Activated CD4-positive, alpha-beta memory T cell treated with anti-CD3 and anti-CD28 coated beads, Interleukin-2, amount 10 ng/mL, durations not matched to agents 7 days and 5 days (primary cell): ENCODE measurements at regions not wholly inside any gene's neighbourhood (a gene's known extent, or its start where the extent isn't known, plus 50 kb on each side); places are given as distances from the start of the nearest gene placed in this dataset.

Experiments
- CTCF ChIA-PET: fragments of 350-600 bp; sonication (Branson Sonifier 250); formaldehyde crosslinking; loops from one replicate; lab custom pipeline; 2021; ENCODE audit warnings: antibody characterized with exemption, inconsistent platforms; lab: Charles Lee
- POLR2A ChIA-PET: fragments of 350-600 bp; sonication (Branson Sonifier 250); formaldehyde crosslinking; loops from one replicate; lab custom pipeline; 2021; ENCODE audit warnings: antibody characterized with exemption; lab: Charles Lee
- DNase-seq: peaks from one replicate; pipeline ENCODE4 v3.0.0-alpha.2; 2020
- H3K27ac Mint-ChIP-seq: one replicate; pipeline ENCODE4 v1.8.0; 2021; ENCODE audit warnings: mild to moderate bottlenecking, mixed read lengths
- H3K27me3 Mint-ChIP-seq: one replicate; pipeline ENCODE4 v1.8.0; 2021; ENCODE audit warnings: mixed read lengths
- H3K36me3 Mint-ChIP-seq: one replicate; pipeline ENCODE4 v1.8.0; 2021; ENCODE audit warnings: low read depth, mixed read lengths
- H3K4me1 Mint-ChIP-seq: one replicate; pipeline ENCODE4 v1.8.0; 2021; ENCODE audit warnings: mixed read lengths
- H3K4me3 Mint-ChIP-seq: one replicate; pipeline ENCODE4 v1.8.0; 2021; ENCODE audit warnings: mild to moderate bottlenecking, mixed read lengths
- H3K9me3 Mint-ChIP-seq: one replicate; pipeline ENCODE4 v1.8.0; 2021; ENCODE audit warnings: mixed read lengths

DNA sequence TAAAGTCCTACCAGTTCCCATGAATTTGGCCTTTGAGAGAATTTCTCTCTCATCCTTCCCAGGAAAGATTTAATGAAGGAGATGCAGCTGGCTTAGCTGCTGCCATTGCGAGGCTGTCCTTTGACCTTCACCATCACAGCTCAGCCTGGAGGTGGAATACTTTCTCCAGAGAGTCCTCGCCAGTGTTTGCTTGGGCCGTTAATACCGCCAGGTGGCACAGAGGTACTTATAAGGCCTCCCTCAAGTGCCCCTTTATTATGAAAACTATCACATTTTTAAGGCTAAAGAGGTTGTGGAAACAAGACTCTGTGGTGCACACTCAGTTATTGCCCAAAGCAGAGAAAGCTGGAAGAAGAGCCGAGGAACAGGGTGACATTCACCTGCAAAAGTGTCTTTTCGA, 330.6 kb downstream of the CCSER2 start:
- ChIA-PET CTCF (no interaction called here), POLR2A (no interaction called here)
- Mint-ChIP-seq H3K27ac (no peak overlapping the region), H3K27me3 (peaks cover 9% of the 10 kb centered on the region), H3K4me1 (peaks cover 12% of the 10 kb centered on the region), H3K36me3 (no peaks in the 10 kb centered on the region), H3K9me3 (no peaks in the 10 kb centered on the region), H3K4me3 (no peak overlapping the region)
- DNase-seq = no peak

DNA sequence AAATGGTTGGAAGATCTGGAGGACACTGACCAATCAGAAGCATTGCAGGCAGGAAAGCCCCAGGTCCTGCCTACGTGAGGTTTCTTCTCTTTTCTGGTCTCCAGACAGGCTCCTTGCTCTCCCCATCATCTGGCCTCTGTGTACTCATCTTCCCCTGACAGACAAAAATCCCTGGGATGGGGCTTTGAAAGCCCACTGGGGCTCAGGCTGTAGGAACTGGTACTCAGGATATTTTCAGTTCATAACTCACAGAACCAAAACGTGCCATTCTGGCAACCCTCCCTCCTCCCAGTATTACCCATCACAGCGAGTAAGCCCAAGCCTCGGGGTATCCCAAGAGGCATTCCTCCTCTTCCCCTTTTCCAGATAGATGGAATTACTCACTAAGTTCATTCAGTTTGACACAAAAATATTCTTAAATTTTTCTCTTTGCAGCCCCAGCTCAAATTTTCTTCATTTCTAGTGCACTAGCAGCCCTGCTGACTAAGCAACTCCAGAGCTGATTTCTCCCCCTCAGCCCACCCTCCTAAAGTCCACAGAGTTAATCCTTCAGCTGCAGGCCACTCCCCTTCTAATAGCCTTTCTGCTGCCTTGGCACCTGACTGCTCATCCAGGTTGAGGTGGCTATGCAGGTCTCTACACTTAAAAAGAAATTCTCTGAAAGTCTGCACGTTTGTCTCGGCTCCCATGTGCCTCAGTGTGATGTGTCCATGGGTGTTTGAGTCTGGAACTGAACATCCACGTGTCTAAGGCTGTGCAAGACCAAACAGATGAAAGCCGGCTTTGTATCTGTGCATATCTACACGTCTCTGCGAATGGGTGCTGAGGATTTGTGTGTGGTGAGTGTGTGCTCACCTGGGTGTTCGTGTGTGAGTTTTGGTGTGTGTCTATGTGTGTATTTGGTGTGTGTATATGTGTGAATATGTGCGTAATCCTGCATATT, 331.4 kb downstream of the CCSER2 start:
- CTCF ChIA-PET = no interaction called here
- Mint-ChIP-seq H3K36me3 (no peaks in the 10 kb centered on the region), H3K27me3 (peaks cover 4% of the 10 kb centered on the region), H3K4me1 (peaks cover 6% of the 10 kb centered on the region), H3K27ac (no peak overlapping the region), H3K9me3 (no peaks in the 10 kb centered on the region), H3K4me3 (no peak overlapping the region)
- POLR2A ChIA-PET = no interaction called here
- DNase-seq = no peak

DNA sequence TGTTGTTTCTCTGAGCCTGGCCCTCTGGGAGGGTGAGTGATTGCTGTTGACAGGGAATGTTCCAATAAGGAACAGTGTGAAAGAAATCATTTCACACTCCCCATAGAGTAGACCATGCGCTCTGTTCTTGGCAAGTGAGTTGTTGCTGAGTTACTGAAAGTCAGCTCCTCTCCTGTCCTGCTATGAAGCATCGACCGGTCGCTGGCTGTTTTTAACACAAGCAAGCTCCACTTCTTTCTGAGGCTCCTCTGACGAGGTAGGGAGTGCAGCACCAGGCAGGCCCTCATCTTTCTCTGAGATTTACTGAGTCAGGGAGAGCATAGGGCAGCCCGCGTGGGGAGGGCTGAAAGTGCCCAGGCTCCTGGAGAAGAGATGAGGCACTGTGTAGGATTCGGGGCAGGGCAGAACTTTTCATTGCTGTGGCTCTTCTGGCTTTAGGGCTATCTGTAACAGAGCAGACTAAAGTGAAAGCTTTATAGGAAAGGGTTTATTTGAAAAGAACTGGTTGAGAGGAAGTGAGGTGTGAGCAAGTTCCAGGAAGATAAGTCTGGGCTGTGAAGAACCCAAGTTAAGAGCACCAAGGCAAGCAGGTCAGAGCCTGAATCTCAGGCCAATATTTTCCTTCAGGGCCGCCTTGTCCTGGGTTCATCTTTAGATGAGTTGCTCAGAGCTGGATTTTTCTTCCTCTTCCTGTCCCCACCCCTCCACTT, 332.2 kb downstream of the CCSER2 start:
- CTCF ChIA-PET = interaction anchor here (1.1 kb wide), 1 partner anchor 22 kb away, joined by 4 read pairs; no protein-coding TSS in a partner anchor
- Mint-ChIP-seq H3K27me3 (peaks cover 4% of the 10 kb centered on the region), H3K36me3 (no peaks in the 10 kb centered on the region), H3K4me3 (no peak overlapping the region), H3K9me3 (no peaks in the 10 kb centered on the region), H3K4me1 (peaks cover 6% of the 10 kb centered on the region), H3K27ac (no peak overlapping the region)
- POLR2A ChIA-PET = no interaction called here
- no peak for DNase-seq

DNA sequence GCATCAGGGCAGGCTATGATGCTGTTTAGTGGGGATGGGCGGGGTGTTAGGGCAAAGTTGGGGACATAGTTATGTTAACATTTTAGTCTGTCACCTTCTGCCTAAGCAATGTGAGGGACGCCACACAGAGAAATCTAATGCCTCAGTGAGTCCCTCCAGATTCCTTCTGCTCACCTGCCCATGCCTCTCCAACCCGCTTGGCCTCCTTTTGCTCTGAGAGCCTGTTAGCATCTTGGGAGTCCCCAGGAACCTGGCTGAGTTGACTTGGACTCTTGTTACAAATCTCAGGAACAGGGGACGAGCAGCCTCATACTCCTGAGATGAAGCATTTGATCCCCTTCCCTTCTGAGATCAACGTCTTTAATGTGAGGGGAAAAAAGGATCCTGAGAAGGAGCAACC, 336.8 kb downstream of the CCSER2 start:
- ChIA-PET CTCF (no interaction called here), POLR2A (no interaction called here)
- peaks cover 4% of the 10 kb centered on the region for H3K4me1 Mint-ChIP-seq
- DNase-seq = no peak
- H3K27ac Mint-ChIP-seq = no peak overlapping the region
- H3K9me3 Mint-ChIP-seq = no peaks in the 10 kb centered on the region
- no peaks in the 10 kb centered on the region for H3K27me3 Mint-ChIP-seq
- no peaks in the 10 kb centered on the region for H3K36me3 Mint-ChIP-seq
- H3K4me3 Mint-ChIP-seq = no peak overlapping the region

DNA sequence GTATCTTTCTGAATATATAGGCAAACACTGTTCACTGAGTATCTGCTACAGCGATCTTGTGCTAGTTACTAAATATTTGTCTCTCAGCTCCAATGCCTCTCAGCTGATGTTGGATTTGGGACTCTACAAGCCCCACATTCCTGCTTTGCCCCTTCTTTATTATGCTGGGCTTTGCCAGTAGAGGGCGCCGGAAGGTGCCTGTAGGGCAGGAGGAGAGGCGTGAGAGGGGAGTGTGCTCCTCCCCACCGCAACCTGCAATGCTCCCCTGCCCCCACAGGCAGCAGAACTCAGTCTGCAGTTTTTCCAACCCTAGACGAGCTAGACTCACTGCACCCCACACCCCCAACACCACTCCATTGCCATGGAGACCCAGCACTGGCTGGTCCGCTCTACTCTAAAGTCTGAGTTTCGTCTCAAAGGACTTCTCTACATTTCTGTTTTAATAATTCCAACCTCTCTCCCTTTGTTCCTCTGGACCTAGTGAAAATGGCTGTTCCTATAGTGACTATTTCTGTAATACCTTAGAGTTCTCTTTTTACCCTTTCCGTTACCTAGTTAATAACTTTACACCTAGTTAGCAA, 337.6 kb downstream of the CCSER2 start:
- POLR2A ChIA-PET = no interaction called here
- H3K4me1 Mint-ChIP-seq = no peaks in the 10 kb centered on the region
- H3K27ac Mint-ChIP-seq = no peak overlapping the region
- CTCF ChIA-PET = interaction anchor here (1.0 kb wide), 1 partner anchor 12 kb away, joined by 3 read pairs; no protein-coding TSS in a partner anchor
- peak; percentile 26 for DNase-seq
- no peak overlapping the region for H3K4me3 Mint-ChIP-seq
- no peaks in the 10 kb centered on the region for H3K9me3 Mint-ChIP-seq
- H3K27me3 Mint-ChIP-seq = no peaks in the 10 kb centered on the region
- no peaks in the 10 kb centered on the region for H3K36me3 Mint-ChIP-seq

DNA sequence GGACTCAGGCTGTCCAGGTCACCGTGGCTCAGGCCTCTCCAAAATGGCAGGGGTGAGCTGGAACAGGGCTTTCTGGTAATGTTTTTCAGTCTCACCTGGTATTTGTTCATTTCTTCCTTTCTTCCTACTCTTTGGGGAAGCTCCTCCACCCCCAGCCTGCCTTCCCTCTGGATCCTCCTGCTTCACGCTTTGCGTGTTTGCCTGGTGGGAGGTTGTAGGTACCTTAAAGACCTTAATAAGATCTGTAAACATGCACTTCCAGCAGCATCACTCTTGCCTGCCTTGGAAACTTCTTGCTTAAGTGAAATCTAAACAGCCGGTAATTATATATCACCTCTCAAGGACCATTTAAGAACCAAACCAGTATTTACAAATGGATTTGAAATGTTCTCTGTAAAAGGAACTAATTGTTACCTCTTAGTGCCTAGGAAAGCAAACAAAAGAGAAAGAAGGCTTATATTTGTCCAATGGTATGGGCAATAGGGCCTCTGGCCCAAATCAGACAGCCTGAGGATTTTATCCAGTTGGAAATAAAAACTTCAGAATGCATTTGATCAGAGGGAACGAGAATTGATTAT, 339.9 kb downstream of the CCSER2 start:
- Mint-ChIP-seq H3K27ac (no peak overlapping the region), H3K27me3 (peaks cover 2% of the 10 kb centered on the region)
- CTCF ChIA-PET = interaction anchor here (1.3 kb wide), 1 partner anchor 9 kb away, joined by 3 read pairs; no protein-coding TSS in a partner anchor

DNA sequence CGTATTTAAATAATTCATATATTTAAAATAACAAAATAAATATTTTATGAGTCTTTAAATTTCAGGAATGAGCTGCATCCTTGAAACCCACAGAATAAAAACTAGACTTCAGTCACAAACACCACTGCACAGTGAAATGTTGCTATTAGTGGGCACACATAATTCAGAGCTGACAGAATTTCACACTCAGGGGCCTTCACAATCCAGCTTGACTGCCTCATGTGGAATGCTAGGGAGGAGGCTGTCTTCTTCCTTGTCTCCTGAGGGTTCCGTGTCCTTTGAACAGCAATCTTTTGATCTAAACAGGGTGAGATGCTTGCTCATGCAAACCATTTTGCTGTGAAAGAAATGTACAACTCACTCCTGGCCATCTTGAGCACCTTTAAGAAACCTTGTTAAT, 346.7 kb downstream of the CCSER2 start:
- Mint-ChIP-seq H3K27ac (no peak overlapping the region), H3K36me3 (no peaks in the 10 kb centered on the region), H3K27me3 (peaks cover 6% of the 10 kb centered on the region), H3K9me3 (no peaks in the 10 kb centered on the region), H3K4me1 (no peaks in the 10 kb centered on the region), H3K4me3 (no peak overlapping the region)
- ChIA-PET CTCF (interaction anchor here (1.2 kb wide), 1 partner anchor 78 kb away, joined by 3 read pairs; no protein-coding TSS in a partner anchor), POLR2A (no interaction called here)
- DNase-seq = no peak

More for the DNA sequence above, 339.9 kb downstream of the CCSER2 start:
- no peak for DNase-seq
- Mint-ChIP-seq H3K36me3 (no peaks in the 10 kb centered on the region), H3K9me3 (no peaks in the 10 kb centered on the region), H3K4me3 (no peak overlapping the region), H3K4me1 (no peaks in the 10 kb centered on the region)
- POLR2A ChIA-PET = no interaction called here

DNA sequence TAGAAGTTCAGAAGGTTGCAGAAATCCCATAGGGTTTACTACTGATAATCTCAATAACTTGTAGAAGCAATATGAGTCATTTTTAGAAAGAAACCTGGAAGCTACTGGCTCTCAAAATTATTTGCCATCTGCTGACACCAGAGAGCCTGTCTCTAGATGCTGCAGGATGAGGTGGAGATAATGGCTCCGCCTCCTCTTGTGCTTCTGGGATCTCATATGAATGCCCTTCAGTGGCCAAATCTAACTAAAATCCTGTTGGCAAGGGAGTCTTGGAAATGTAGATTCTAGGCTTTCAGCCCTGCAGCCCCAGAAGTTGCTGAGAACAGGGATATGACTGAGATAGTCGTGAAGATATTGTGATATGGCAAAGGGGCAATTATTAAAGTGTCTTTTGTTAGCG, 348.1 kb downstream of the CCSER2 start:
- H3K27me3 Mint-ChIP-seq = peaks cover 9% of the 10 kb centered on the region
- no peaks in the 10 kb centered on the region for H3K4me1 Mint-ChIP-seq
- ChIA-PET CTCF (interaction anchor here (1.0 kb wide), 1 partner anchor 9 kb away, joined by 3 read pairs; no protein-coding TSS in a partner anchor), POLR2A (no interaction called here)
- no peaks in the 10 kb centered on the region for H3K36me3 Mint-ChIP-seq
- no peak overlapping the region for H3K27ac Mint-ChIP-seq
- no peak for DNase-seq
- H3K4me3 Mint-ChIP-seq = no peak overlapping the region
- no peaks in the 10 kb centered on the region for H3K9me3 Mint-ChIP-seq

DNA sequence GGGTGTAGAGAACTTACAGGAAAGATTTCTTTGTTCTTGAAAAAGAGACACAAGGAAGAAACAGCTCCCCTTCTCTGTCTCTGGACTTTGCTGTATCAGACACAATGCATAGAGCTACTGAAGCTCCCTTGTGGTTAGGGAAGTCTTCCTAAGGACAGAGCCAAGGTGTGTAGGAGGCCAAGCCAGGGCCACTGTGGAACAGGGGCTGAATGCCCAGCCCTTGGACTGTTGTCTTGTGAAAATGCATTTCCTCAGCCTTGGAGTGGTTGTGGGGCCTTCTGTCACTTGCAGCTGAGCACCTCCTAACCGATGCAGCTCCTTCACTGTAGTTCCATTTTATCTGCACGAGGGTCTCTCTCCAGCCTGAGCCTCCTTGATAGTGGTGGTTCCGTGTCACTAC, 353.4 kb downstream of the CCSER2 start:
- Mint-ChIP-seq H3K27ac (no peak overlapping the region), H3K27me3 (peaks cover 6% of the 10 kb centered on the region), H3K9me3 (no peaks in the 10 kb centered on the region), H3K4me1 (no peaks in the 10 kb centered on the region), H3K4me3 (no peak overlapping the region), H3K36me3 (no peaks in the 10 kb centered on the region)
- no peak for DNase-seq
- ChIA-PET CTCF (interaction anchor here (1.4 kb wide), 1 partner anchor 21 kb away, joined by 4 read pairs; no protein-coding TSS in a partner anchor), POLR2A (no interaction called here)

DNA sequence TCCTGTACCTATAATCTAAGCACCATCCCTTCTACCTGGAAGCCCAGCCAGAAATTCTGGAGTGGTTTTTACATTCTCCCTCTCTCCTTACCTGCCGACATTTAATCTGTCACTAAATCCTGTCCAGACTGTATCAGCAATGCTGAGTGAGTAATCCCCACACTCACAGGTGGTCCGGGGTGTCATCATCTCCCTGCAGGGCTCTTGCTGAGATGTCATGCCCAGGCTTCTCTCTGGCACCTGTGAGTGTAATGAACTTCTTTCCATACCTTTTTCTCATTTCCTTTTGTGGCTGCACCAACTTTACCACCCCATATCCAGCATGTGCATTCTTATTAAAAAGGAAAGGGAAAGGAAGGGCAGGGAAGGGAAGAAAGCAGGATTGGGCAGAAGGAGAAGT, 355.2 kb downstream of the CCSER2 start:
- Mint-ChIP-seq H3K9me3 (no peaks in the 10 kb centered on the region), H3K4me3 (no peak overlapping the region), H3K27ac (no peak overlapping the region), H3K36me3 (no peaks in the 10 kb centered on the region), H3K27me3 (peaks cover 3% of the 10 kb centered on the region), H3K4me1 (no peaks in the 10 kb centered on the region)
- ChIA-PET CTCF (no interaction called here), POLR2A (no interaction called here)
- DNase-seq = no peak

DNA sequence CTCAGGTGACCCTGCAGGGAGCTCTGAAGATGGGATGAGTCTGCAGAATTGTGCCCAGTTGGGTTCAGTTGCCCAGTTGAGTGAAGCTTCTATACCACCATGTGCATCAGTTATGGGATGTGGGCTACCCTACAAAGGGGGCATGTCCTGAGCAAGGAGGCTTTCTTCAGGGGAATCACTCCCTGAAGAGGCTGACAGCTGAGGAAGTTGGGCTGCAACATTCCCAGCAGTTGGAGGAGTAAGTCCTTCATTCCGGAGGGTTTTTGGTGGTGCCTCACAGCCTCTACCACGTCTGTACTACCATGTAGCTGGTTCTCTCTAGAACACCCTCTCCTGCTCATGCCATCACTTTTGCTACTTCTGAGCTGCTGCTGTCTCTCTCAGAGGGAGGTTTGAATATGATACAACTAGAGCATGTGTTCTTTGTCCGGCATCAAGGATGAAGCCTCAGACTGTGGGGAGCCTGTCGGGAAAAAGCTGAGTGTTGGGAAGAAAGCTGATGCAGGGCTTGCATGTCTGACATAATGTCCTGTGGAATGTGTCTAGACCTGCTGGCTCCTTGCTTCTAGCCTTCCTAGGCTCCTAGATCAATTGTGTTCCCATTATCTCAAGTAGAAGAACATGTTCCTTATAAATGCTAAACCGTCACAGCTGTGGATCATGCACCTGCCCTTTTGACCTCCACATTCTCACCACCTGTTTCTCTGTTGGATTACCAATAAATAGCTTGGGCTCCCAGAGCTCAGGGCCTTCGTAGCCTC, 355.8 kb downstream of the CCSER2 start:
- ChIA-PET CTCF (no interaction called here), POLR2A (no interaction called here)
- no peak overlapping the region for H3K4me3 Mint-ChIP-seq
- no peaks in the 10 kb centered on the region for H3K9me3 Mint-ChIP-seq
- no peaks in the 10 kb centered on the region for H3K36me3 Mint-ChIP-seq
- H3K4me1 Mint-ChIP-seq = no peaks in the 10 kb centered on the region
- peaks cover 3% of the 10 kb centered on the region for H3K27me3 Mint-ChIP-seq
- no peak for DNase-seq
- H3K27ac Mint-ChIP-seq = no peak overlapping the region

DNA sequence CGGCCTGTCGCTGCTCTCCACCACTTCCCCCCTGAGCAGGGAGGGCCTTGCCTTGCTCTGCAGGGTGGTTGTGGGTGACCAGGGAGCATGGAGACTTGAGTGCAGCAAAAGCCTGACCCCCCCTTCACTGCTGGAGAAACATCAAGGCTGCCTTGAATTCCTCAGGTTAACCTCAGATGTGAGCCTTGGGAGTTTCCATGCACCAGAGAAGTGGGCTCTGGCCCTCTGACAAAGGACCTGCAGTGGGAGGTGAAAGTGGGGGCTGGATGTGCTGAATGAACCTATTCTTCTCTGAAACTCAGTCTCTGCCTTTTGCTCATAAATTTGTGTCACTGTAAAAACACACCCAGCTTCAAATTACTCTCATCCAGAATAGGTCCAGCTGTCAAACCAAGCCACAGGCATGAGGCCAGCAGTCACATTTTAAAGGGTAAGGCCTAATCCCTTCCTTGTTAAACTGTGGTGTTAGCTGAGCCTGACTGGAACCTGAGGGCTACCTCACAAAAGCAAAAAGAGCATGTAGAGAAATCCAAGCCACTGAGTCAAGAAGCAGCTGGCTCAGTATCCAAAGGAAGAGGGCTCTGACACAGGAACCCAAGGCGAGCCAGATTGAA, 356.8 kb downstream of the CCSER2 start:
- Mint-ChIP-seq H3K36me3 (no peaks in the 10 kb centered on the region), H3K9me3 (no peaks in the 10 kb centered on the region), H3K27me3 (peaks cover 3% of the 10 kb centered on the region), H3K27ac (no peak overlapping the region), H3K4me3 (no peak overlapping the region), H3K4me1 (no peaks in the 10 kb centered on the region)
- ChIA-PET POLR2A (no interaction called here), CTCF (no interaction called here)
- DNase-seq = no peak
